ENCODE measurements at regions not wholly inside any gene's neighbourhood (a gene's known extent, or its start where the extent isn't known, plus 50 kb on each side); places are given as distances from the start of the nearest gene placed in this dataset.

GRCh38 chr19:30883071-30883470 is 466.2 kb downstream of the TSHZ3 start:
- WGBS, 2 experiments (ENCODE audit: insufficient coverage in 2 of 2): 89% methylated on average over 3 of the region's 4 CpGs; no CpG with 5 or more reads in 1 of the 2 experiments
- H3K4me3 ChIP-seq (ENCODE audit: extremely low read depth, insufficient read depth, low read length, poor library complexity, severe bottlenecking): no peak overlapping the region
- no peaks in the 10 kb centered on the region for H3K36me3 ChIP-seq (ENCODE audit: control insufficient read depth, insufficient read depth, low read length)
- no peaks in the 10 kb centered on the region for H3K4me1 ChIP-seq (ENCODE audit: control insufficient read depth, insufficient read depth, low read length, poor library complexity, severe bottlenecking)
- H3K9me3 ChIP-seq (ENCODE audit: control insufficient read depth, low read length): no peaks in the 10 kb centered on the region
- H3K27ac ChIP-seq (ENCODE audit: low read depth, low read length, severe bottlenecking): no peak overlapping the region

- Histone ChIP-seq H3K4me1 (ENCODE audit: control insufficient read depth, insufficient read depth, low read length, poor library complexity, severe bottlenecking) (no peaks in the 10 kb centered on the region), H3K4me3 (ENCODE audit: extremely low read depth, insufficient read depth, low read length, poor library complexity, severe bottlenecking) (no peak overlapping the region), H3K27ac (ENCODE audit: low read depth, low read length, severe bottlenecking) (no peak overlapping the region), H3K36me3 (ENCODE audit: control insufficient read depth, insufficient read depth, low read length) (no peaks in the 10 kb centered on the region), H3K9me3 (ENCODE audit: control insufficient read depth, low read length) (no peaks in the 10 kb centered on the region)
- 78 to 90% methylated on average over 7 of the region's 7 CpGs for WGBS, 2 experiments (ENCODE audit: insufficient coverage in 2 of 2)
These were observed 466.7 kb downstream of the TSHZ3 start for GRCh38 chr19:30882411-30883005.

- H3K4me1 ChIP-seq (ENCODE audit: control insufficient read depth, insufficient read depth, low read length, poor library complexity, severe bottlenecking): no peaks in the 10 kb centered on the region
- H3K36me3 ChIP-seq (ENCODE audit: control insufficient read depth, insufficient read depth, low read length): no peaks in the 10 kb centered on the region
- WGBS, 2 experiments (ENCODE audit: insufficient coverage in 2 of 2): 95 to 100% methylated on average over 2 of the region's 2 CpGs
- no peak overlapping the region for H3K27ac ChIP-seq (ENCODE audit: low read depth, low read length, severe bottlenecking)
- H3K9me3 ChIP-seq (ENCODE audit: control insufficient read depth, low read length): no peaks in the 10 kb centered on the region
- H3K4me3 ChIP-seq (ENCODE audit: extremely low read depth, insufficient read depth, low read length, poor library complexity, severe bottlenecking): no peak overlapping the region
These were observed 467.3 kb downstream of the TSHZ3 start for GRCh38 chr19:30881930-30882329.

- H3K27ac ChIP-seq (ENCODE audit: low read depth, low read length, severe bottlenecking): no peak overlapping the region
- H3K9me3 ChIP-seq (ENCODE audit: control insufficient read depth, low read length): no peaks in the 10 kb centered on the region
- no peaks in the 10 kb centered on the region for H3K36me3 ChIP-seq (ENCODE audit: control insufficient read depth, insufficient read depth, low read length)
- WGBS, 2 experiments (ENCODE audit: insufficient coverage in 2 of 2): 91 to 95% methylated on average over 4 to 5 of the region's 7 CpGs
- H3K4me1 ChIP-seq (ENCODE audit: control insufficient read depth, insufficient read depth, low read length, poor library complexity, severe bottlenecking): no peaks in the 10 kb centered on the region
- no peak overlapping the region for H3K4me3 ChIP-seq (ENCODE audit: extremely low read depth, insufficient read depth, low read length, poor library complexity, severe bottlenecking)
These were observed 468.0 kb downstream of the TSHZ3 start for GRCh38 chr19:30881281-30881680.

GRCh38 chr19:30880551-30880950 is 468.7 kb downstream of the TSHZ3 start:
- H3K9me3 ChIP-seq (ENCODE audit: control insufficient read depth, low read length): no peaks in the 10 kb centered on the region
- H3K4me1 ChIP-seq (ENCODE audit: control insufficient read depth, insufficient read depth, low read length, poor library complexity, severe bottlenecking): no peaks in the 10 kb centered on the region
- WGBS, 2 experiments (ENCODE audit: insufficient coverage in 2 of 2): 67 to 82% methylated on average over 1 to 3 of the region's 4 CpGs

GRCh38 chr19:30880151-30880550 is 469.1 kb downstream of the TSHZ3 start:
- H3K4me3 ChIP-seq (ENCODE audit: extremely low read depth, insufficient read depth, low read length, poor library complexity, severe bottlenecking): no peak overlapping the region
- H3K36me3 ChIP-seq (ENCODE audit: control insufficient read depth, insufficient read depth, low read length): no peaks in the 10 kb centered on the region
- WGBS, 2 experiments (ENCODE audit: insufficient coverage in 2 of 2): 74 to 100% methylated on average over 2 to 4 of the region's 4 CpGs
- no peaks in the 10 kb centered on the region for H3K4me1 ChIP-seq (ENCODE audit: control insufficient read depth, insufficient read depth, low read length, poor library complexity, severe bottlenecking)
- H3K9me3 ChIP-seq (ENCODE audit: control insufficient read depth, low read length): no peaks in the 10 kb centered on the region
- no peak overlapping the region for H3K27ac ChIP-seq (ENCODE audit: low read depth, low read length, severe bottlenecking)

More at GRCh38 chr19:30880551-30880950, 468.7 kb downstream of the TSHZ3 start:
- H3K4me3 ChIP-seq (ENCODE audit: extremely low read depth, insufficient read depth, low read length, poor library complexity, severe bottlenecking): no peak overlapping the region
- no peaks in the 10 kb centered on the region for H3K36me3 ChIP-seq (ENCODE audit: control insufficient read depth, insufficient read depth, low read length)
- no peak overlapping the region for H3K27ac ChIP-seq (ENCODE audit: low read depth, low read length, severe bottlenecking)

- 94 to 100% methylated on average over 2 of the region's 3 CpGs for WGBS, 2 experiments (ENCODE audit: insufficient coverage in 2 of 2)
- Histone ChIP-seq H3K27ac (ENCODE audit: low read depth, low read length, severe bottlenecking) (no peak overlapping the region), H3K4me3 (ENCODE audit: extremely low read depth, insufficient read depth, low read length, poor library complexity, severe bottlenecking) (no peak overlapping the region), H3K36me3 (ENCODE audit: control insufficient read depth, insufficient read depth, low read length) (no peaks in the 10 kb centered on the region), H3K9me3 (ENCODE audit: control insufficient read depth, low read length) (no peaks in the 10 kb centered on the region), H3K4me1 (ENCODE audit: control insufficient read depth, insufficient read depth, low read length, poor library complexity, severe bottlenecking) (no peaks in the 10 kb centered on the region)
These were observed 469.5 kb downstream of the TSHZ3 start for GRCh38 chr19:30879736-30880135.

- H3K4me1 ChIP-seq (ENCODE audit: control insufficient read depth, insufficient read depth, low read length, poor library complexity, severe bottlenecking): no peaks in the 10 kb centered on the region
- no peaks in the 10 kb centered on the region for H3K9me3 ChIP-seq (ENCODE audit: control insufficient read depth, low read length)
- no peak overlapping the region for H3K27ac ChIP-seq (ENCODE audit: low read depth, low read length, severe bottlenecking)
- no CpG with 5 or more reads among the region's 3 CpGs for WGBS, 2 experiments (ENCODE audit: insufficient coverage in 2 of 2)
- H3K4me3 ChIP-seq (ENCODE audit: extremely low read depth, insufficient read depth, low read length, poor library complexity, severe bottlenecking): no peak overlapping the region
- H3K36me3 ChIP-seq (ENCODE audit: control insufficient read depth, insufficient read depth, low read length): no peaks in the 10 kb centered on the region
These were observed 470.0 kb downstream of the TSHZ3 start for GRCh38 chr19:30879225-30879624.

GRCh38 chr19:30878495-30878894 is 470.7 kb downstream of the TSHZ3 start:
- no peak overlapping the region for H3K27ac ChIP-seq (ENCODE audit: low read depth, low read length, severe bottlenecking)
- H3K4me3 ChIP-seq (ENCODE audit: extremely low read depth, insufficient read depth, low read length, poor library complexity, severe bottlenecking): no peak overlapping the region
- WGBS, 2 experiments (ENCODE audit: insufficient coverage in 2 of 2): 69 to 100% methylated on average over 1 to 2 of the region's 3 CpGs
- no peaks in the 10 kb centered on the region for H3K4me1 ChIP-seq (ENCODE audit: control insufficient read depth, insufficient read depth, low read length, poor library complexity, severe bottlenecking)
- H3K9me3 ChIP-seq (ENCODE audit: control insufficient read depth, low read length): no peaks in the 10 kb centered on the region
- H3K36me3 ChIP-seq (ENCODE audit: control insufficient read depth, insufficient read depth, low read length): no peaks in the 10 kb centered on the region

GRCh38 chr19:30877661-30878113 is 471.5 kb downstream of the TSHZ3 start:
- WGBS, 2 experiments (ENCODE audit: insufficient coverage in 2 of 2): 83 to 100% methylated on average over 1 of the region's 4 CpGs
- H3K27ac ChIP-seq (ENCODE audit: low read depth, low read length, severe bottlenecking): no peak overlapping the region
- H3K4me3 ChIP-seq (ENCODE audit: extremely low read depth, insufficient read depth, low read length, poor library complexity, severe bottlenecking): no peak overlapping the region
- H3K9me3 ChIP-seq (ENCODE audit: control insufficient read depth, low read length): no peaks in the 10 kb centered on the region
- no peaks in the 10 kb centered on the region for H3K4me1 ChIP-seq (ENCODE audit: control insufficient read depth, insufficient read depth, low read length, poor library complexity, severe bottlenecking)
- no peaks in the 10 kb centered on the region for H3K36me3 ChIP-seq (ENCODE audit: control insufficient read depth, insufficient read depth, low read length)

- no peaks in the 10 kb centered on the region for H3K9me3 ChIP-seq (ENCODE audit: control insufficient read depth, low read length)
- no peaks in the 10 kb centered on the region for H3K36me3 ChIP-seq (ENCODE audit: control insufficient read depth, insufficient read depth, low read length)
- no peaks in the 10 kb centered on the region for H3K4me1 ChIP-seq (ENCODE audit: control insufficient read depth, insufficient read depth, low read length, poor library complexity, severe bottlenecking)
- 100% methylated on average over 1 of the region's 1 CpG for WGBS, 2 experiments (ENCODE audit: insufficient coverage in 2 of 2)
- H3K27ac ChIP-seq (ENCODE audit: low read depth, low read length, severe bottlenecking): no peak overlapping the region
- H3K4me3 ChIP-seq (ENCODE audit: extremely low read depth, insufficient read depth, low read length, poor library complexity, severe bottlenecking): no peak overlapping the region
These were observed 475.5 kb downstream of the TSHZ3 start for GRCh38 chr19:30873691-30874090.
